Endothelial cell (in vitro differentiated cells): ENCODE measurements at regions not wholly inside any gene's neighbourhood (a gene's known extent, or its start where the extent isn't known, plus 50 kb on each side); places are given as distances from the start of the nearest gene placed in this dataset.

Experiments used
- DNase-seq: peaks from one replicate; pipeline ENCODE4 v3.0.0; 2021; ENCODE audit warnings: low spot score
- H3K27ac Mint-ChIP-seq: one replicate; pipeline ENCODE4 v1.8.0; 2021; ENCODE audit warnings: mixed read lengths, inconsistent platforms; ENCODE audit not compliant: unreplicated experiment
- H3K27me3 Mint-ChIP-seq: one replicate; pipeline ENCODE4 v1.8.0; 2021; ENCODE audit warnings: mild to moderate bottlenecking, moderate library complexity, mixed read lengths, inconsistent platforms; ENCODE audit not compliant: unreplicated experiment
- H3K36me3 Mint-ChIP-seq: one replicate; pipeline ENCODE4 v1.8.0; 2021; ENCODE audit warnings: mild to moderate bottlenecking, low read depth, mixed read lengths, inconsistent platforms; ENCODE audit not compliant: unreplicated experiment
- H3K4me1 Mint-ChIP-seq: one replicate; pipeline ENCODE4 v1.8.0; 2021; ENCODE audit warnings: mild to moderate bottlenecking, mixed read lengths, inconsistent platforms; ENCODE audit not compliant: unreplicated experiment
- H3K4me3 Mint-ChIP-seq: one replicate; pipeline ENCODE4 v1.8.0; 2021; ENCODE audit warnings: mild to moderate bottlenecking, mixed read lengths, inconsistent platforms; ENCODE audit not compliant: unreplicated experiment
- H3K9me3 Mint-ChIP-seq: one replicate; pipeline ENCODE4 v1.8.0; 2021; ENCODE audit warnings: mixed read lengths, inconsistent platforms; ENCODE audit not compliant: unreplicated experiment
- TF ChIP-seq, protein P1 (sequence below): fragments of 200-600 bp; sonication (generic); IDR thresholded peaks from one replicate; pipeline ENCODE4 v1.5.0; 2021; ENCODE audit warnings: antibody characterized with exemption; ENCODE audit not compliant: unreplicated experiment

DNA sequence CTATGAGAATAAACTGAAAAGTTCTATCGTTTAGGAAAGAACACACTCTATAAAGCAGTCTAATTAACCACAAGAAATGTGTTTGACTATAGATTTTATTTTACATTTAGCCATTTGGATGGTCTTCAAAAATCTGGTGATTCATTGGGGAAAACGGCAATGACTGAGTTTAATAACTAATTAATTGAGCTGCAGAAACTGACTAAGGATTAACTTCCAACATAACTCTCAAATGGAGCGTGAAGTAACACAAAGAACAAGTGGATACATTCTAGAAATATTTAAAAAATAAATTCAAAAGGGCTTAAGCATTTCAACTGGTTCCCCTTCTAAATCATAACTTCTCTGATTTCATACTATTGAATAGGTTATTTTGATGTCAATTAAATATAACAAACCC is 1582.4 kb downstream of the PCDH18 start:
- Mint-ChIP-seq H3K36me3 (peaks cover 5% of the 10 kb centered on the region), H3K27ac (no peak overlapping the region)
- DNase-seq, result no peak

GRCh38 chr4:135948797-135949196 is 1583.5 kb downstream of the PCDH18 start:
- no peak overlapping the region for H3K4me3 Mint-ChIP-seq
- no peaks in the 10 kb centered on the region for H3K9me3 Mint-ChIP-seq
- TF ChIP-seq, protein P1, sequence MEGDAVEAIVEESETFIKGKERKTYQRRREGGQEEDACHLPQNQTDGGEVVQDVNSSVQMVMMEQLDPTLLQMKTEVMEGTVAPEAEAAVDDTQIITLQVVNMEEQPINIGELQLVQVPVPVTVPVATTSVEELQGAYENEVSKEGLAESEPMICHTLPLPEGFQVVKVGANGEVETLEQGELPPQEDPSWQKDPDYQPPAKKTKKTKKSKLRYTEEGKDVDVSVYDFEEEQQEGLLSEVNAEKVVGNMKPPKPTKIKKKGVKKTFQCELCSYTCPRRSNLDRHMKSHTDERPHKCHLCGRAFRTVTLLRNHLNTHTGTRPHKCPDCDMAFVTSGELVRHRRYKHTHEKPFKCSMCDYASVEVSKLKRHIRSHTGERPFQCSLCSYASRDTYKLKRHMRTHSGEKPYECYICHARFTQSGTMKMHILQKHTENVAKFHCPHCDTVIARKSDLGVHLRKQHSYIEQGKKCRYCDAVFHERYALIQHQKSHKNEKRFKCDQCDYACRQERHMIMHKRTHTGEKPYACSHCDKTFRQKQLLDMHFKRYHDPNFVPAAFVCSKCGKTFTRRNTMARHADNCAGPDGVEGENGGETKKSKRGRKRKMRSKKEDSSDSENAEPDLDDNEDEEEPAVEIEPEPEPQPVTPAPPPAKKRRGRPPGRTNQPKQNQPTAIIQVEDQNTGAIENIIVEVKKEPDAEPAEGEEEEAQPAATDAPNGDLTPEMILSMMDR, result no peak
- peaks cover 1% of the 10 kb centered on the region for H3K36me3 Mint-ChIP-seq
- H3K27ac Mint-ChIP-seq, result no peak overlapping the region
- peaks cover 3% of the 10 kb centered on the region for H3K4me1 Mint-ChIP-seq
- no peaks in the 10 kb centered on the region for H3K27me3 Mint-ChIP-seq
- no peak for DNase-seq

More for the DNA sequence above, 1582.4 kb downstream of the PCDH18 start:
- Mint-ChIP-seq H3K9me3 (no peaks in the 10 kb centered on the region), H3K4me1 (peaks cover 3% of the 10 kb centered on the region), H3K4me3 (no peak overlapping the region), H3K27me3 (no peaks in the 10 kb centered on the region)
- TF ChIP-seq, protein P1, result no peak

DNA sequence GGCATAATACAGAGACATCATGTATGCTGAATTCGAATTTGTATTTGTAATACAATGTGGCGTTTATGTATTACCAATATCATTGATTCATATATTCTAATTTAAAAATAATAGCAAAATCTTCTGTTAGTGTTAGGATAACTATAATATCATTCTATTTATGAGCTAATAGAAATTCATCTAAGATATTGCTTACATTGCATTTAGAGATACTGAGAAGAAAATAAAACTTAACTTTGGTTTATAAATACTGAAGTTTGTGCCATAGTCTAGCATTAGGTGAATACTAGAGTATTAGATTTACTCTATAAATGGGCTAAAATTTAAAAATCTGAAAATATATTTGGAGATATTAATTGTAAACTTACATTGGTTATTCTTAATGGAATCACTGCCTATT is 1590.6 kb downstream of the PCDH18 start:
- H3K27me3 Mint-ChIP-seq, result no peaks in the 10 kb centered on the region
- DNase-seq, result no peak
- no peaks in the 10 kb centered on the region for H3K4me1 Mint-ChIP-seq
- no peaks in the 10 kb centered on the region for H3K9me3 Mint-ChIP-seq
- H3K36me3 Mint-ChIP-seq, result no peaks in the 10 kb centered on the region
- TF ChIP-seq, protein P1, result no peak
- H3K27ac Mint-ChIP-seq, result no peak overlapping the region
- H3K4me3 Mint-ChIP-seq, result no peak overlapping the region

GRCh38 chr4:135934026-135934425 is 1598.3 kb downstream of the PCDH18 start:
- no peaks in the 10 kb centered on the region for H3K9me3 Mint-ChIP-seq
- no peak overlapping the region for H3K27ac Mint-ChIP-seq
- no peak for DNase-seq
- TF ChIP-seq, protein P1, result no peak
- H3K27me3 Mint-ChIP-seq, result no peaks in the 10 kb centered on the region
- no peaks in the 10 kb centered on the region for H3K4me1 Mint-ChIP-seq
- no peaks in the 10 kb centered on the region for H3K36me3 Mint-ChIP-seq
- H3K4me3 Mint-ChIP-seq, result no peak overlapping the region

DNA sequence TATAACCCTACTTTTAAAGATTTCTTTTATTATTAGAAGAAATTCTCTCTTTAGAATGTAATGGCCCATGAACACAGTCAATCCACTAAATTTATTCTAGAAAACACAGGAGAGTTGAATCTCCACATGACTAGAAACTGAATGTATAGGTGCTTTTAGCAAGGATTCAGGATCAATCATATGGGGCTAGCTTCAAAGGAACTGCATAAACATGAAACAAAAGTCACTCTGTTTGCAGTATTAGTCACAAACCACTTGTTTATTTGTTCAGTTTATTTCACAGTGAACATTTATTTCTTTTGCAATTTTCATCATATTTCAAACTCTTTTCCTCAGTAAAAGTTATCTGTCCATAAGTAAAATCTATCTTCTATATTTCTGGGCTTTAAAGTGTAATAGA is 1604.6 kb downstream of the PCDH18 start:
- Mint-ChIP-seq H3K27ac (no peak overlapping the region), H3K36me3 (no peaks in the 10 kb centered on the region), H3K4me3 (no peak overlapping the region), H3K27me3 (no peaks in the 10 kb centered on the region), H3K9me3 (no peaks in the 10 kb centered on the region), H3K4me1 (no peaks in the 10 kb centered on the region)
- DNase-seq, result no peak
- TF ChIP-seq, protein P1, result no peak
